ENCODE measurements at regions not wholly inside any gene's neighbourhood (a gene's known extent, or its start where the extent isn't known, plus 50 kb on each side); places are given as distances from the start of the nearest gene placed in this dataset.

DNA sequence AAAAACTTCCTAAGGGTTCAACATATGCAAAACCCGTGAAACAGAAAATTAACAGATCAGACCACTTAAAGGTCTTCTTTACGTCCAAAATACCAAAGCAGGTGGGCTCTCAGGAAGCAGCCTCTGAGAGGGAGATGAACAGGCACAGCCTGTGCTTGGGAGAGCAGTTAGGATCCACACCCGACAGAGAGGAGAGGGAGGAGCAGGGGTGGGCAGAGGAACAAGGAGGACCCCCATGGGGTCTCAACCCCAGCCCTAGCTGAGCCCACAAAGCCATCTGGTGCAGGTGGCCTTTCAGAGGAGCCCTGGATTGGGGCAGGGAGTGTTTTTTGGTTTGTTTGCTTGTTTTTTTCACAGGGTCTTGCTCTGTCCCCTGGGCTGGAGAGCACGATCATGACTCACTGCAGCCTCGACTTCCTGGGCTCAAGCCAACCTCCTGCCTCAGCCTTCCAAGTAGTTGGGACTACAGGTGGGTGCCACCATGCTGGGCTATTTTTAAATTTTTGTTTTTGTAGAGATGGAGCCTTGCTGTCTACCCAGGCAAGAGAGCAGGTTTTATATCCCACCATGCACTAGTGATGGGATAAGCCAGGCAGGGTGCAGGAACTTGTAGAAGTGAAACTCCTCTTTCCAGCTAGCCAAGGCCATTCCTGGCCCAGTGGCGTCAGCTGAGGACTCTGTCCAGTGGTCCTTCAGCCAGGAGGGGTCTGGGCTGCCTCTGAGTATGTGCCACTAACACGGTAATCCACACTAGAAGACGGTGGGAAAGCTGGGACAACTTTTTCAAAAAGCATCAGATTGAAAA lies 154.1 kb upstream of the HDAC4 start:
- TF ChIP-seq, protein P1, sequence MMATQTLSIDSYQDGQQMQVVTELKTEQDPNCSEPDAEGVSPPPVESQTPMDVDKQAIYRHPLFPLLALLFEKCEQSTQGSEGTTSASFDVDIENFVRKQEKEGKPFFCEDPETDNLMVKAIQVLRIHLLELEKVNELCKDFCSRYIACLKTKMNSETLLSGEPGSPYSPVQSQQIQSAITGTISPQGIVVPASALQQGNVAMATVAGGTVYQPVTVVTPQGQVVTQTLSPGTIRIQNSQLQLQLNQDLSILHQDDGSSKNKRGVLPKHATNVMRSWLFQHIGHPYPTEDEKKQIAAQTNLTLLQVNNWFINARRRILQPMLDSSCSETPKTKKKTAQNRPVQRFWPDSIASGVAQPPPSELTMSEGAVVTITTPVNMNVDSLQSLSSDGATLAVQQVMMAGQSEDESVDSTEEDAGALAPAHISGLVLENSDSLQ (IDR thresholded peaks at IDR 0.05): no peak
- TF ChIP-seq ELK1 (IDR thresholded peaks at IDR 0.05; ENCODE audit: low read depth, low read length): no peak
- TF ChIP-seq POLR2AphosphoS5 (IDR thresholded peaks at IDR 0.05; ENCODE audit: low read length): no peak
- no peak for TF ChIP-seq CTCF (IDR thresholded peaks at IDR 0.05 in 2 of 3, conservative IDR thresholded peaks at IDR 0.05 in 1 of 3; ENCODE audit: control insufficient read depth in 2 of 3, extremely low read depth in 1 of 3, insufficient read depth in 1 of 3, low read depth in 3 of 3, low read length in 3 of 3)
- TF ChIP-seq, protein P2, sequence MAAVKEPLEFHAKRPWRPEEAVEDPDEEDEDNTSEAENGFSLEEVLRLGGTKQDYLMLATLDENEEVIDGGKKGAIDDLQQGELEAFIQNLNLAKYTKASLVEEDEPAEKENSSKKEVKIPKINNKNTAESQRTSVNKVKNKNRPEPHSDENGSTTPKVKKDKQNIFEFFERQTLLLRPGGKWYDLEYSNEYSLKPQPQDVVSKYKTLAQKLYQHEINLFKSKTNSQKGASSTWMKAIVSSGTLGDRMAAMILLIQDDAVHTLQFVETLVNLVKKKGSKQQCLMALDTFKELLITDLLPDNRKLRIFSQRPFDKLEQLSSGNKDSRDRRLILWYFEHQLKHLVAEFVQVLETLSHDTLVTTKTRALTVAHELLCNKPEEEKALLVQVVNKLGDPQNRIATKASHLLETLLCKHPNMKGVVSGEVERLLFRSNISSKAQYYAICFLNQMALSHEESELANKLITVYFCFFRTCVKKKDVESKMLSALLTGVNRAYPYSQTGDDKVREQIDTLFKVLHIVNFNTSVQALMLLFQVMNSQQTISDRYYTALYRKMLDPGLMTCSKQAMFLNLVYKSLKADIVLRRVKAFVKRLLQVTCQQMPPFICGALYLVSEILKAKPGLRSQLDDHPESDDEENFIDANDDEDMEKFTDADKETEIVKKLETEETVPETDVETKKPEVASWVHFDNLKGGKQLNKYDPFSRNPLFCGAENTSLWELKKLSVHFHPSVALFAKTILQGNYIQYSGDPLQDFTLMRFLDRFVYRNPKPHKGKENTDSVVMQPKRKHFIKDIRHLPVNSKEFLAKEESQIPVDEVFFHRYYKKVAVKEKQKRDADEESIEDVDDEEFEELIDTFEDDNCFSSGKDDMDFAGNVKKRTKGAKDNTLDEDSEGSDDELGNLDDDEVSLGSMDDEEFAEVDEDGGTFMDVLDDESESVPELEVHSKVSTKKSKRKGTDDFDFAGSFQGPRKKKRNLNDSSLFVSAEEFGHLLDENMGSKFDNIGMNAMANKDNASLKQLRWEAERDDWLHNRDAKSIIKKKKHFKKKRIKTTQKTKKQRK (IDR thresholded peaks at IDR 0.05; ENCODE audit: low read depth, low read length): no peak
- no peak for TF ChIP-seq SREBF1 (IDR thresholded peaks at IDR 0.05; ENCODE audit: low read length)
- TF ChIP-seq, protein P3, sequence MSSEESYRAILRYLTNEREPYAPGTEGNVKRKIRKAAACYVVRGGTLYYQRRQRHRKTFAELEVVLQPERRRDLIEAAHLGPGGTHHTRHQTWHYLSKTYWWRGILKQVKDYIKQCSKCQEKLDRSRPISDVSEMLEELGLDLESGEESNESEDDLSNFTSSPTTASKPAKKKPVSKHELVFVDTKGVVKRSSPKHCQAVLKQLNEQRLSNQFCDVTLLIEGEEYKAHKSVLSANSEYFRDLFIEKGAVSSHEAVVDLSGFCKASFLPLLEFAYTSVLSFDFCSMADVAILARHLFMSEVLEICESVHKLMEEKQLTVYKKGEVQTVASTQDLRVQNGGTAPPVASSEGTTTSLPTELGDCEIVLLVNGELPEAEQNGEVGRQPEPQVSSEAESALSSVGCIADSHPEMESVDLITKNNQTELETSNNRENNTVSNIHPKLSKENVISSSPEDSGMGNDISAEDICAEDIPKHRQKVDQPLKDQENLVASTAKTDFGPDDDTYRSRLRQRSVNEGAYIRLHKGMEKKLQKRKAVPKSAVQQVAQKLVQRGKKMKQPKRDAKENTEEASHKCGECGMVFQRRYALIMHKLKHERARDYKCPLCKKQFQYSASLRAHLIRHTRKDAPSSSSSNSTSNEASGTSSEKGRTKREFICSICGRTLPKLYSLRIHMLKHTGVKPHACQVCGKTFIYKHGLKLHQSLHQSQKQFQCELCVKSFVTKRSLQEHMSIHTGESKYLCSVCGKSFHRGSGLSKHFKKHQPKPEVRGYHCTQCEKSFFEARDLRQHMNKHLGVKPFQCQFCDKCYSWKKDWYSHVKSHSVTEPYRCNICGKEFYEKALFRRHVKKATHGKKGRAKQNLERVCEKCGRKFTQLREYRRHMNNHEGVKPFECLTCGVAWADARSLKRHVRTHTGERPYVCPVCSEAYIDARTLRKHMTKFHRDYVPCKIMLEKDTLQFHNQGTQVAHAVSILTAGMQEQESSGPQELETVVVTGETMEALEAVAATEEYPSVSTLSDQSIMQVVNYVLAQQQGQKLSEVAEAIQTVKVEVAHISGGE (CRISPR knock-in tag; IDR thresholded peaks at IDR 0.05): no peak
- no peak for TF ChIP-seq EZH2 (IDR thresholded peaks at IDR 0.05; ENCODE audit: borderline replicate concordance, control insufficient read depth, low read depth, low read length)
- no peak for TF ChIP-seq SIN3A (IDR thresholded peaks at IDR 0.05; ENCODE audit: low read depth, low read length)
- no peak for TF ChIP-seq RCOR1 (conservative IDR thresholded peaks at IDR 0.05; ENCODE audit: low read depth, low read length)
- TF ChIP-seq TAF1 (IDR thresholded peaks at IDR 0.05; ENCODE audit: borderline replicate concordance, low read depth, low read length): no peak
- TF ChIP-seq ZNF687 (IDR thresholded peaks at IDR 0.05): no peak

Measured in GM12878 (cell line).